IPS DF 6.9 (cell line): ENCODE measurements at regions not wholly inside any gene's neighbourhood (a gene's known extent, or its start where the extent isn't known, plus 50 kb on each side); places are given as distances from the start of the nearest gene placed in this dataset.

Experiments used
- DNase-seq: peaks from one replicate; pipeline ENCODE4 v3.0.0-alpha.2; 2013; ENCODE audit warnings: low read depth, low spot score
- H3K27ac ChIP-seq: one replicate; pipeline ENCODE4 v1.5.1; 2013; ENCODE audit warnings: low read length, control low read depth
- H3K27me3 ChIP-seq: 2 replicates; pipeline ENCODE4 v1.6.1; 2013; ENCODE audit warnings: mild to moderate bottlenecking, low read length; ENCODE audit not compliant: control insufficient read depth, insufficient read depth
- H3K36me3 ChIP-seq: 2 replicates; pipeline ENCODE4 v1.6.1; 2013; ENCODE audit warnings: low read length; ENCODE audit not compliant: control insufficient read depth, insufficient read depth
- H3K4me1 ChIP-seq: 2 replicates; pipeline ENCODE4 v1.6.1; 2013; ENCODE audit warnings: low read length; ENCODE audit not compliant: control insufficient read depth, insufficient read depth
- H3K4me3 ChIP-seq: 2 replicates; pipeline ENCODE4 v1.5.1; 2013; ENCODE audit warnings: mild to moderate bottlenecking, low read length
- H3K9me3 ChIP-seq: 2 replicates; pipeline ENCODE4 v1.6.1; 2013; ENCODE audit warnings: low read length, inconsistent platforms; ENCODE audit not compliant: control insufficient read depth, insufficient read depth
- whole genome bisulfite sequencing: extraction: QIAGEN DNeasy Blood & Tissue Kit; methylation state at CpG from one replicate; pipeline ENCODE4 v1.1.7; 2013; ENCODE audit warnings: mixed read lengths, missing lambda C conversion rate; ENCODE audit not compliant: insufficient read length, insufficient coverage; 5-methylcytosine and 5-hydroxymethylcytosine counted together

- H3K4me3 ChIP-seq, result no peak overlapping the region
- no peaks in the 10 kb centered on the region for H3K27me3 ChIP-seq
- no peak overlapping the region for H3K27ac ChIP-seq
- WGBS, result no CpG with 5 or more reads among the region's 1 CpG
- H3K36me3 ChIP-seq, result no peaks in the 10 kb centered on the region
- H3K4me1 ChIP-seq, result no peaks in the 10 kb centered on the region
- no peaks in the 10 kb centered on the region for H3K9me3 ChIP-seq
- no peak for DNase-seq
Observed at GRCh38 chr14:44829021-44829420, 132.7 kb downstream of the KLHL28 start.

DNA sequence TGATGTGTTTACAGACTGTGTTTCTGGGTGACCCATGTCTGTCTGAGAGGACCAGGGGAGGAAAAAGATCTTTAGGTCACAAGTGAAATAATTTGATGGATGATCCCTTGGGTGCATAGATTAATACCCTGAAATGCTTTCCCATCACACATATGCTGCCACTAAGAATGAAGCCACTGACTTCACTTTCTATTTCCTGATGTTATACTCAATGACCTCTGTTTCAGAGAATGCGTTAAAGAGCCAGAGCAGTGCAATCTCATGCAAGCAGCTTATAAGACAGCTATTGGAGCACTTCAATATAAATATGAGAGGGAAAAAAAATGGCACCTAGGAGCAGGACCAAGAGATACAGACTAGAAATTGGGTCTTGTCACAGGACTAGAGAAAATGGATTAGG is 133.7 kb downstream of the KLHL28 start:
- no CpG with 5 or more reads among the region's 1 CpG for WGBS
- H3K27ac ChIP-seq, result no peak overlapping the region
- DNase-seq, result no peak
- H3K27me3 ChIP-seq, result no peaks in the 10 kb centered on the region
- no peaks in the 10 kb centered on the region for H3K9me3 ChIP-seq
- H3K4me1 ChIP-seq, result no peaks in the 10 kb centered on the region
- no peak overlapping the region for H3K4me3 ChIP-seq
- H3K36me3 ChIP-seq, result no peaks in the 10 kb centered on the region

DNA sequence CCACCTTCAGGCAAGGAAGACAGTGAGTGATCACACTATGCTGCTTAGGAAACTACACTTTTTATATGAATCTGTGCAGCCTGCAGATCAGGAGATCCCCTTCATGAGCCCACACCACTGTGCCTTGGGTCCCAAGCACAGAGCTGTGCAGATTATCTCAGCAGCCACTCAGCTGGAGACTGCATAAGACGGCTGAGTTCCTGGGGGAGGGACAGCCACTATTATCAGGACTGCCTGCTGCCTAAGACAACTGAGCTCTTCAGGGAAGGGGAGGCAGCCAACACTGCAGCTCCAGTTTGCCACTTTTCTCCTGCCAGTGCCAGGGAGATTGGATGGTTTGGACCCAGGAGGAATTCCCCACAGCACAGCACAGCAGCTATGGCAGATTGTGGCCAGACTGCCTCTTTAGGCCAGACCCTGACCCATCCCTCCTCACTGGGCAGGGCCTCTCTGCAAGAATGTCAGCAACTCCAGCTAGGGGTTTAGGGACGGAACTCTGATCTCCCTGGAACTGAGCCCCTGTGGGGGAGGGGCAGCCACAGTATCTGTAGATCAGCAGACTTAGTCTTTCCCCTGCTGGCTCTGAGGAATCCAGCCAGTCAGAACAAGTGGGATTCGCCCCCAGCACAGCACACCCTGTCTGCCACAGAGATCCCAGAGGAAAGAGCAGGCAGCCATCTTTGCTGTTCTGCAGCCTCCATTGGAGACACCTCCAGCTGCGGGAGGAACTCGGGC is 141.3 kb downstream of the KLHL28 start:
- H3K4me3 ChIP-seq, result no peak overlapping the region
- no peak for DNase-seq
- H3K4me1 ChIP-seq, result no peaks in the 10 kb centered on the region
- no peaks in the 10 kb centered on the region for H3K27me3 ChIP-seq
- no peak overlapping the region for H3K27ac ChIP-seq
- no peaks in the 10 kb centered on the region for H3K9me3 ChIP-seq
- no CpG with 5 or more reads among the region's 5 CpGs for WGBS
- no peaks in the 10 kb centered on the region for H3K36me3 ChIP-seq

DNA sequence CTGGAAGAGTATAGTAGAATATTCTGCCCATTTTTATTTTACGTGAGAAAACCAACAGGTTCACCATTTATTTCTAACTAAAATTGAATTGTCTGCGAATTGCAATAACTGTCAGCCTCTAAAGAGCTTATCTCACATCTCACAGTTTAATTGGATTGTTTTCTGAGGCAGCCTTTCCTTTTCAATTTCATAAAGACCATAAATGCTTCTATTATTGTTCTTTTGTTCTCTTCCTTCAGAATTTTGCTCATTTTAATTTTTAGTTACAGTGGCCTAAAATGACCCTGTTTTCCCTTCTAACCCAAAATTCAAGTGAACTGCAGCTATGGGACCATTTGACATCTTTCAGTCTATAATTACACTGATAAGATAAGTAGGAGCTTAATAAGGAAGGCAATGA is 147.6 kb downstream of the KLHL28 start:
- H3K9me3 ChIP-seq, result no peaks in the 10 kb centered on the region
- H3K27ac ChIP-seq, result no peak overlapping the region
- H3K4me1 ChIP-seq, result 0 out of 2 replicates have a peak, but pooled peaks cover 1% of the 10 kb centered on the region
- no CpG with 5 or more reads among the region's 2 CpGs for WGBS
- no peak overlapping the region for H3K4me3 ChIP-seq
- no peak for DNase-seq
- H3K36me3 ChIP-seq, result no peaks in the 10 kb centered on the region
- no peaks in the 10 kb centered on the region for H3K27me3 ChIP-seq

GRCh38 chr14:44812672-44813071 is 149.1 kb downstream of the KLHL28 start:
- H3K9me3 ChIP-seq, result no peaks in the 10 kb centered on the region
- 0 out of 2 replicates have a peak, but pooled peaks cover 1% of the 10 kb centered on the region for H3K4me1 ChIP-seq
- H3K27me3 ChIP-seq, result no peaks in the 10 kb centered on the region
- no peak overlapping the region for H3K4me3 ChIP-seq
- no peak overlapping the region for H3K27ac ChIP-seq
- no peak for DNase-seq
- no CpG with 5 or more reads among the region's 10 CpGs for WGBS
- H3K36me3 ChIP-seq, result no peaks in the 10 kb centered on the region

GRCh38 chr14:44804391-44804790 is 157.4 kb downstream of the KLHL28 start:
- H3K4me3 ChIP-seq, result no peak overlapping the region
- H3K9me3 ChIP-seq, result no peaks in the 10 kb centered on the region
- no peaks in the 10 kb centered on the region for H3K36me3 ChIP-seq
- DNase-seq, result no peak
- H3K4me1 ChIP-seq, result no peaks in the 10 kb centered on the region; the same call in 1 of the 2 replicates
- H3K27ac ChIP-seq, result no peak overlapping the region
- H3K27me3 ChIP-seq, result no peaks in the 10 kb centered on the region

DNA sequence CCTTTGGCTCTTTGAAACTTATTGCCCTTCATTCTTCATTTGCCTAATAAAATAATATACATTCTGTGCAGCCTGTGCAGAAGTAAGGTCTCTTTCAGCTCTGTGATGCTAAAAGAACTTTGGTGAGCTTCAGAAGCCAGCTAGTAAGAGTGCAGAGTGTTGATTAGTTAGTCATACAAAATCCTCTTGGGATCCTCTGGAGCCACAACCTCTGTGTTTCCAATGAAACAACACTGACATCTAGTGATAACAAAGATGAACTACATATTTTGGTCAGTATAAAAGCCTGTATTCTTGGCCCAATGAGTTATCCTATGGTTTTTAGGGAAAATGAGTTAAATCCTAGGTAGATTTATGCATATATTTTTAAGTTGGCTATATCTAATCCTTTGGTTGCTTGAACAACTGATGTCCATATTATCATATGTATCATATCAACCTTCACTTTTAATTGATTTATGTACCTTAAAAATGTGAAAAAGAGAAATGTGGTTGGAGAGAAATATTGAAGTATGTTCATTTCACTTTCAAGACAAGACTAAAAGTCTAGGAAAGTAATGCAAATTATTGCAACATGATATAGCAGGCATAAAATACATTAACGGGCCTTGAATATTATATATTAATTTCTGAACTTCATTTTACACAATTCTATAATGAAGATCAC is 158.4 kb downstream of the KLHL28 start:
- H3K9me3 ChIP-seq, result no peaks in the 10 kb centered on the region
- peak; percentile 43 for DNase-seq
- no CpG with 5 or more reads among the region's 1 CpG for WGBS
- no peaks in the 10 kb centered on the region for H3K36me3 ChIP-seq
- no peak overlapping the region for H3K4me3 ChIP-seq
- H3K4me1 ChIP-seq, result no peaks in the 10 kb centered on the region; the same call in 1 of the 2 replicates
- H3K27ac ChIP-seq, result no peak overlapping the region
- no peaks in the 10 kb centered on the region for H3K27me3 ChIP-seq

DNA sequence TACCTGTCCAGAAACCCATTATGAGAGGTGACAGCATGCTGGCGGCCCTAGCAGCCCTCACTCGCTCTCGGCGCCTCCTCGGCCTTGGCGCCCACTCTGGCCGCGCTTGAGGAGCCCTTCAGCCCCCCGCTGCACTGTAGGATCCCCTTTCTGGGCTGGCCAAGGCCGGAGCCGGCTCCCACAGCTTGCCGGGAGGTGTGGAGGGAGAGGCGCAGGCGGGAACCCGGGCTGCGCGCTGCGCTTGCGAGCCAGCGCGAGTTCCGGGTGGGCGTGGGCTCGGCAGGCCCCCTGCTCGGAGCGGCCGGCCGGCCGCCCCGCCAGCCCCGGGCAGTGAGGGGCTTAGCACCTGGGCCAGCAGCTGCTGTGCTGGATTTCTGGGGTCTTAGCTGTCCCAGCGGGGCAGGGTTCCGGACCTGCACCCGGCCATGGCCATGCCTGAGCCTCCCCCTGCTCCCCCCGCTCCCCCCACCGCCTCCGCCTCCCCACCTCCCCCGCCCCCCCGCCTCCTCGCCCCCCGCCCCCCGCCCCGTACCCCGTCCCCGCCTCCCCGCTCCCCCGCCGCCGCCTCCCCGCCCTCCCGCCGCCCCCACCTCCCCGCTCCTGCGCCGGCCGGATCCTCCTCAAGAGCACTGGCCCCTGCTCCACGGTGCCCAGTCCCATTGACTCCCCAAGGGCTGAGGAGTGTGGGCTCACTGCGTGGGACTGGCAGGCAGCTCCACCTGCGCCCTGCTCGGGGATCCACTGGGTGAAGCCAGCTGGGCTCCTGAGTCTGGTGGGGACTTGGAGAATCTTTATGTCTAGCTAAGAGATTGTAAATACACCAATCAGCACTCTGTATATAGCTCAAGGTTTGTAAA is 163.1 kb downstream of the KLHL28 start:
- no CpG with 5 or more reads among the region's 60 CpGs for WGBS
- Histone ChIP-seq H3K4me3 (no peak overlapping the region), H3K36me3 (no peaks in the 10 kb centered on the region), H3K4me1 (no peaks in the 10 kb centered on the region; the same call in 1 of the 2 replicates), H3K27ac (no peak overlapping the region), H3K27me3 (no peaks in the 10 kb centered on the region), H3K9me3 (no peaks in the 10 kb centered on the region)
- DNase-seq, result no peak

DNA sequence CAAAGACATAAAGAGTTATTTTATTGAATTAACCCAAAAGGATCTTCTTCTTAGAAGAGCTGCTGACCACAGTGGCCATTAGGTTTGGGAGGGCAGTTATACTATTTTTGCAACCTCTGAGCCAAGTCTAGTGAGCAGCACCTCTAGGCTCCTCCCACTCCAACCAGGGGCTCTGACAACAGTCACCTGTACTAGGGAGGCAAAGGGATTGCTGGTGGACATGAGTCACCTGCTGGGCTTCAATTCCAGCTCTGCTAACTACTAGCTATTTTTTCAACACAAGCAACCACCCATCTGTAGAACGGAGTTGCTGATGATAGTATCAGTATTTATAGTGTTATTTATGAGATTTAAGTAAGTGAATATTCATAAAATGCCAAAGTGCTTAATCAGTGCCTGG is 166.0 kb downstream of the KLHL28 start:
- DNase-seq, result no peak
- Histone ChIP-seq H3K9me3 (no peaks in the 10 kb centered on the region), H3K4me3 (no peak overlapping the region), H3K36me3 (no peaks in the 10 kb centered on the region), H3K4me1 (no peaks in the 10 kb centered on the region), H3K27me3 (no peaks in the 10 kb centered on the region), H3K27ac (no peak overlapping the region)
- no CpG with 5 or more reads among the region's 1 CpG for WGBS

DNA sequence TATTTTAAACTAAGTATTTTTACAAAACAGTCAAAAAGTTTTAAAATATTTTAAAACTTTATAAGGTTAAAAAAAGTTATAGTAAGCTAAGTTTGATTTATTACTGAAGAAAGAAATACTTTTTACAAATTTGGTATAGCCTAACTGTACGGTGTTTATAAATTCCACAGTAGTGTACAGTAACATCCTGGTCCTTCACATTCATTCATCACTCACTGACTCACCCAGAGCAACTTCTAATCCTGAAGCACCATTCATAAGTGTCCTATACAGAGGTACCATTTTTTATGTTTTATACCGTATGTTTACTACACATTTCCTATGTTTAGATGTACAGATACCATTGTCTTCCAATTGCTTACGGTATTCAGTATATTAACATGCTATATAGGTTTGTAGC is 170.0 kb downstream of the KLHL28 start:
- no CpG with 5 or more reads among the region's 3 CpGs for WGBS
- Histone ChIP-seq H3K4me1 (no peaks in the 10 kb centered on the region), H3K9me3 (no peaks in the 10 kb centered on the region), H3K27ac (no peak overlapping the region), H3K36me3 (no peaks in the 10 kb centered on the region), H3K27me3 (no peaks in the 10 kb centered on the region), H3K4me3 (no peak overlapping the region)
- DNase-seq, result no peak
